DND-41 (cell line): ENCODE measurements at regions not wholly inside any gene's neighbourhood (a gene's known extent, or its start where the extent isn't known, plus 50 kb on each side); places are given as distances from the start of the nearest gene placed in this dataset.

Experiments
- ATAC-seq: fragments of 200-7000 bp; cut with Tn5 transposase; 3 replicates; pipeline ENCODE4 v1.9.1; 2021; ENCODE audit warnings: low read depth; ENCODE audit not compliant: insufficient read depth
- DNase-seq: peaks from one replicate; pipeline ENCODE4 v3.0.0-alpha.2; 2020
- H2AFZ ChIP-seq: 2 replicates; pipeline ENCODE4 v1.6.0; 2012; ENCODE audit warnings: low read depth, low read length
- H3K27ac ChIP-seq: 2 replicates; pipeline ENCODE4 v1.5.1; 2012; ENCODE audit warnings: low read length, inconsistent platforms
- H3K27me3 ChIP-seq: fragments of 200-600 bp; sonication (generic); 2 replicates; pipeline ENCODE4 v1.6.0; 2012; ENCODE audit warnings: low read length, mild to moderate bottlenecking, inconsistent platforms; ENCODE audit not compliant: insufficient read depth, poor library complexity
- H3K36me3 ChIP-seq: 2 replicates; pipeline ENCODE4 v1.5.1; 2012; ENCODE audit warnings: low read length, inconsistent platforms; ENCODE audit not compliant: insufficient read depth
- H3K4me1 ChIP-seq: 2 replicates; pipeline ENCODE4 v1.5.1; 2012; ENCODE audit warnings: mild to moderate bottlenecking, low read length; ENCODE audit not compliant: insufficient read depth
- H3K4me2 ChIP-seq: 2 replicates; pipeline ENCODE4 v1.6.0; 2012; ENCODE audit warnings: mild to moderate bottlenecking, moderate library complexity, low read length, inconsistent platforms; ENCODE audit not compliant: insufficient read depth
- H3K4me3 ChIP-seq, 2 experiments: fragments of 200-600 bp in 1 of 2; shearing (Covaris generic) in 1 of 2; 2 replicates each; pipeline ENCODE4 v1.5.1; 2012 to 2016; ENCODE audit warnings: inconsistent platforms in 2 of 2, low read length in 2 of 2, mild to moderate bottlenecking in 2 of 2, low read depth in 1 of 2, moderate library complexity in 1 of 2
- H3K79me2 ChIP-seq: 2 replicates; pipeline ENCODE4 v1.6.0; 2012; ENCODE audit warnings: low read length, inconsistent platforms; ENCODE audit not compliant: insufficient read depth
- H3K9ac ChIP-seq: 2 replicates; pipeline ENCODE4 v1.6.0; 2012; ENCODE audit warnings: low read depth, mild to moderate bottlenecking, inconsistent platforms, low read length, moderate library complexity
- H3K9me3 ChIP-seq: 2 replicates; pipeline ENCODE4 v1.5.1; 2012; ENCODE audit warnings: low read length, moderate library complexity, mild to moderate bottlenecking, inconsistent platforms; ENCODE audit not compliant: insufficient read depth, severe bottlenecking
- H4K20me1 ChIP-seq: 2 replicates; pipeline ENCODE4 v1.6.0; 2012; ENCODE audit warnings: low read length; ENCODE audit not compliant: insufficient read depth
- EZH2 ChIP-seq: IDR thresholded peaks from 3 replicates; pipeline ENCODE4 v1.6.1; 2012; ENCODE audit warnings: borderline replicate concordance, low read depth, mild to moderate bottlenecking, moderate library complexity, low read length, inconsistent platforms; ENCODE audit not compliant: severe bottlenecking
- TF ChIP-seq, protein P1 (sequence below): IDR thresholded peaks from 2 replicates; pipeline ENCODE4 v1.5.1; 2012; ENCODE audit warnings: borderline replicate concordance, low read length, moderate library complexity, mild to moderate bottlenecking; ENCODE audit not compliant: poor library complexity, severe bottlenecking; ENCODE audit errors: extremely low read depth

- H3K9ac ChIP-seq = no peak overlapping the region
- H3K27ac ChIP-seq = no peak overlapping the region
- H3K79me2 ChIP-seq = no peaks in the 10 kb centered on the region
- 0 out of 3 replicates have a peak, but pooled peaks have one; percentile 37 for ATAC-seq
- no peaks in the 10 kb centered on the region for H4K20me1 ChIP-seq
- H2AFZ ChIP-seq = no peak overlapping the region
- H3K36me3 ChIP-seq = no peaks in the 10 kb centered on the region
- no peak overlapping the region for H3K4me2 ChIP-seq
- TF ChIP-seq EZH2 = no peak
- TF ChIP-seq, protein P1, sequence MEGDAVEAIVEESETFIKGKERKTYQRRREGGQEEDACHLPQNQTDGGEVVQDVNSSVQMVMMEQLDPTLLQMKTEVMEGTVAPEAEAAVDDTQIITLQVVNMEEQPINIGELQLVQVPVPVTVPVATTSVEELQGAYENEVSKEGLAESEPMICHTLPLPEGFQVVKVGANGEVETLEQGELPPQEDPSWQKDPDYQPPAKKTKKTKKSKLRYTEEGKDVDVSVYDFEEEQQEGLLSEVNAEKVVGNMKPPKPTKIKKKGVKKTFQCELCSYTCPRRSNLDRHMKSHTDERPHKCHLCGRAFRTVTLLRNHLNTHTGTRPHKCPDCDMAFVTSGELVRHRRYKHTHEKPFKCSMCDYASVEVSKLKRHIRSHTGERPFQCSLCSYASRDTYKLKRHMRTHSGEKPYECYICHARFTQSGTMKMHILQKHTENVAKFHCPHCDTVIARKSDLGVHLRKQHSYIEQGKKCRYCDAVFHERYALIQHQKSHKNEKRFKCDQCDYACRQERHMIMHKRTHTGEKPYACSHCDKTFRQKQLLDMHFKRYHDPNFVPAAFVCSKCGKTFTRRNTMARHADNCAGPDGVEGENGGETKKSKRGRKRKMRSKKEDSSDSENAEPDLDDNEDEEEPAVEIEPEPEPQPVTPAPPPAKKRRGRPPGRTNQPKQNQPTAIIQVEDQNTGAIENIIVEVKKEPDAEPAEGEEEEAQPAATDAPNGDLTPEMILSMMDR = no peak
- H3K4me3 ChIP-seq = no peak overlapping the region
- H3K27me3 ChIP-seq = peaks cover 6% of the 10 kb centered on the region
- H3K4me1 ChIP-seq = no peaks in the 10 kb centered on the region
- DNase-seq = no peak
- no peaks in the 10 kb centered on the region for H3K9me3 ChIP-seq
These were observed 65.0 kb upstream of the SLC2A12 start for GRCh38 chr6:134117409-134117808.

GRCh38 chr6:134115715-134116074 lies 63.3 kb upstream of the SLC2A12 start:
- TF ChIP-seq, protein P1 = no peak
- TF ChIP-seq EZH2 = no peak
- Histone ChIP-seq H3K36me3 (no peaks in the 10 kb centered on the region), H3K9me3 (no peaks in the 10 kb centered on the region), H3K4me2 (no peak overlapping the region), H4K20me1 (no peaks in the 10 kb centered on the region), H3K79me2 (no peaks in the 10 kb centered on the region), H2AFZ (no peak overlapping the region), H3K27me3 (peaks cover 6% of the 10 kb centered on the region), H3K4me1 (no peaks in the 10 kb centered on the region), H3K27ac (no peak overlapping the region), H3K4me3 (no peak overlapping the region), H3K9ac (no peak overlapping the region)
- no peak for ATAC-seq
- no peak for DNase-seq

DNA sequence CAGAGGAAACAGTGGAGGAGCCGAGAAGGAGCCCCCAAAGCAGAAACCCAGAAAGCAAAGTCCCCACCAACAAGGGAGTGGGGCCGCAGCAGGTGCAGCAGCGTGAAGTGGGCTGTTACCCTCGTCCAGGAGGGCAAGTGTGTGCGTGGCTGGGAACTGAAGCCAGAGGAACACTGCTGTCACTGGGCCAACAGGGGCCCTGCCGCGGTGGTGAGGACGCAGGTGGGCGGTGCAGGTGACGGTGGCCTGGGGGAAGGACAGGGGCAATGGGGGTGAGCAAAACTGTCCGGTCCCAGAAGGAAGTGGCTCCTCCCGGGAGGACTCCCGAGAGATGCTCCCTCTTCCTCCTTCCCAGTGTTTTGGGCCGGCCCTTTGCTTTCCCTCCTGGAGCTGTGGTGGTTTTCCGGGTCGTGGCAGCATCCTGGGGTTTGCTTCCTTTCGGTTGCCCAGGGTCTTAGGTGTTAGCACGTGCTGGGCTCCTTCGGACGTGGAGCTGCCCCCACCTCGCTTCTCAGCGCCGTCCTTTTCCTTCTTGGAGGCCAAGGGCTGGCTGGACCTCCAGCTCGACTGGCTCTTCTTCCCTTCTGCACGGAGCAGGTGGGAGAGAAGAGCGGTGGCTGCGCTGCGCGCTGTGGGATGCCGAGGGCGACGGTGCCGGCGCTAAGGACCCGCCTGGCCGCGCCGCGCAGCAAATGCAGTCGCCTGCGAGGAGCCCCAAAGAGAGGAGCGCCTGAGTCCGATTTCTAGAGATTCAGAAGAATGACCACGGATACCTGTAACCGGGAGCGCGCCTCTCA lies 62.7 kb upstream of the SLC2A12 start:
- ATAC-seq (no peak), DNase-seq (no peak)
- Histone ChIP-seq H3K4me1 (no peaks in the 10 kb centered on the region), H3K9me3 (no peaks in the 10 kb centered on the region), H3K4me3 (no peak overlapping the region), H2AFZ (no peak overlapping the region), H3K9ac (no peak overlapping the region), H3K36me3 (no peaks in the 10 kb centered on the region), H3K27ac (no peak overlapping the region), H3K27me3 (peaks cover 6% of the 10 kb centered on the region), H4K20me1 (no peaks in the 10 kb centered on the region), H3K79me2 (no peaks in the 10 kb centered on the region), H3K4me2 (no peak overlapping the region)
- no peak for TF ChIP-seq EZH2
- TF ChIP-seq, protein P1 = no peak
